Immature natural killer cell (primary cell): ENCODE measurements at regions not wholly inside any gene's neighbourhood (a gene's known extent, or its start where the extent isn't known, plus 50 kb on each side); places are given as distances from the start of the nearest gene placed in this dataset.
"Not testable (repeated sequence)": the region's sequence is repeated elsewhere in the genome, so short reads cannot be mapped to it uniquely, and the experiment has no call there.

Experiments used
- DNase-seq, 3 donors: peaks; one replicate each; pipeline ENCODE4 v3.0.0; 2022; ENCODE audit warnings: mixed read lengths in 1 of 3
- H3K27ac Mint-ChIP-seq, 6 donors: one replicate each; pipeline ENCODE4 v1.8.0; 2020; ENCODE audit warnings: mixed read lengths in 6 of 6, mild to moderate bottlenecking in 5 of 6, inconsistent platforms in 4 of 6, moderate library complexity in 3 of 6
- H3K27me3 Mint-ChIP-seq, 3 donors: one replicate each; pipeline ENCODE4 v1.8.0; 2020 to 2021; ENCODE audit warnings: low read depth in 3 of 3, mild to moderate bottlenecking in 3 of 3, mixed read lengths in 3 of 3, moderate library complexity in 3 of 3, inconsistent platforms in 1 of 3
- H3K36me3 Mint-ChIP-seq, 3 donors: one replicate each; pipeline ENCODE4 v1.8.0; 2020; ENCODE audit warnings: mixed read lengths in 3 of 3, inconsistent platforms in 2 of 3, mild to moderate bottlenecking in 2 of 3
- H3K4me1 Mint-ChIP-seq, 2 donors: one replicate each; pipeline ENCODE4 v1.8.0; 2020; ENCODE audit warnings: inconsistent platforms in 2 of 2, mild to moderate bottlenecking in 2 of 2, mixed read lengths in 2 of 2, moderate library complexity in 1 of 2
- H3K4me3 Mint-ChIP-seq, 5 donors: one replicate each; pipeline ENCODE4 v1.8.0; 2020; ENCODE audit warnings: mild to moderate bottlenecking in 5 of 5, mixed read lengths in 5 of 5, inconsistent platforms in 3 of 5, moderate library complexity in 3 of 5
- H3K9me3 Mint-ChIP-seq, 6 donors: one replicate each; pipeline ENCODE4 v1.8.0; 2020; ENCODE audit warnings: mild to moderate bottlenecking in 6 of 6, mixed read lengths in 6 of 6, inconsistent platforms in 4 of 6, moderate library complexity in 3 of 6

GRCh38 chr16:26697807-26698206 is 368.9 kb upstream of the C16orf82 start:
- H3K4me3 Mint-ChIP-seq = no peak overlapping the region
- H3K4me1 Mint-ChIP-seq = no peaks in the 10 kb centered on the region
- peaks cover 0 to 13% (median 7%) of the 10 kb centered on the region in 3 donors for H3K27me3 Mint-ChIP-seq
- DNase-seq = no peak
- no peak overlapping the region for H3K27ac Mint-ChIP-seq
- H3K36me3 Mint-ChIP-seq = no peaks in the 10 kb centered on the region
- peaks cover 0 to 5% (median 0%) of the 10 kb centered on the region in 6 donors for H3K9me3 Mint-ChIP-seq

- H3K36me3 Mint-ChIP-seq = no peaks in the 10 kb centered on the region
- H3K27me3 Mint-ChIP-seq = peaks cover 0 to 14% (median 3%) of the 10 kb centered on the region in 3 donors
- no peaks in the 10 kb centered on the region for H3K4me1 Mint-ChIP-seq
- no peak overlapping the region for H3K4me3 Mint-ChIP-seq
- DNase-seq = no peak
- H3K9me3 Mint-ChIP-seq = peaks cover 0 to 5% (median 0%) of the 10 kb centered on the region in 6 donors
- H3K27ac Mint-ChIP-seq = no peak overlapping the region
Measured at GRCh38 chr16:26700250-26700649, 366.5 kb upstream of the C16orf82 start.

GRCh38 chr16:26701243-26701886 is 365.4 kb upstream of the C16orf82 start:
- no peaks in the 10 kb centered on the region for H3K36me3 Mint-ChIP-seq
- H3K4me1 Mint-ChIP-seq = no peaks in the 10 kb centered on the region
- H3K4me3 Mint-ChIP-seq = no peak overlapping the region
- peaks cover 0 to 5% (median 0%) of the 10 kb centered on the region in 6 donors for H3K9me3 Mint-ChIP-seq
- H3K27me3 Mint-ChIP-seq = peaks cover 0 to 14% (median 3%) of the 10 kb centered on the region in 3 donors
- DNase-seq = no peak
- H3K27ac Mint-ChIP-seq = no peak overlapping the region

GRCh38 chr16:26705346-26705745 is 361.4 kb upstream of the C16orf82 start:
- Mint-ChIP-seq H3K4me1 (no peaks in the 10 kb centered on the region), H3K4me3 (no peak overlapping the region), H3K27ac (no peak overlapping the region), H3K36me3 (no peaks in the 10 kb centered on the region), H3K9me3 (peaks cover 0 to 3% (median 0%) of the 10 kb centered on the region in 6 donors), H3K27me3 (peaks cover 1 to 6% (median 5%) of the 10 kb centered on the region in 3 donors)
- DNase-seq = no peak

DNA sequence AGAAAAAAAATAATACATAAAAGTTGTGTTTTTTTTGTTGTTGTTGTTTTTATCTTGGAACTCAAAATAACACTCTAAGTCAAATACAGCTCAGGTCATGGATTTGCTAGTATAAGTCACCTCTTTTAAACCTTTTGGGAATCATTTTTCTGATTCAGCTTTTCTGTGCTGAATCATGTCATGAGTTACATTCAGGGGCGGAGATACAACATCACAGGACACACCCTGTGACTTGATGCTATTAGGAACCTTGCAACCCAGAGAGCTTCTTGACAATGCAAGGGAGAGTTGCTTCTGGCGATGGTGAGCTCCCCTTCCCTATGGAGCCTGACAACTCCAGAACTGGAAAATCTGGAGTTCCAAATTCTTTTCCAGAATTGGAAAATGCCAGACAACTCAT is 358.3 kb upstream of the C16orf82 start:
- H3K27me3 Mint-ChIP-seq = peaks cover 1 to 5% (median 1%) of the 10 kb centered on the region in 3 donors
- no peaks in the 10 kb centered on the region for H3K36me3 Mint-ChIP-seq
- H3K4me1 Mint-ChIP-seq = no peaks in the 10 kb centered on the region
- DNase-seq = no peak
- peaks cover 0 to 3% (median 0%) of the 10 kb centered on the region in 6 donors for H3K9me3 Mint-ChIP-seq
- no peak overlapping the region for H3K27ac Mint-ChIP-seq
- H3K4me3 Mint-ChIP-seq = no peak overlapping the region

GRCh38 chr16:26709175-26709574 is 357.6 kb upstream of the C16orf82 start:
- no peaks in the 10 kb centered on the region for H3K36me3 Mint-ChIP-seq
- H3K4me1 Mint-ChIP-seq = no peaks in the 10 kb centered on the region
- peaks cover 0 to 3% (median 0%) of the 10 kb centered on the region in 6 donors for H3K9me3 Mint-ChIP-seq
- H3K27me3 Mint-ChIP-seq = peaks cover 0 to 5% (median 1%) of the 10 kb centered on the region in 3 donors
- H3K27ac Mint-ChIP-seq = no peak overlapping the region
- no peak for DNase-seq
- no peak overlapping the region for H3K4me3 Mint-ChIP-seq

- Mint-ChIP-seq H3K27ac (no peak overlapping the region), H3K4me1 (no peaks in the 10 kb centered on the region), H3K9me3 (peaks cover 0 to 3% (median 0%) of the 10 kb centered on the region in 6 donors), H3K27me3 (peaks cover 0 to 5% (median 1%) of the 10 kb centered on the region in 3 donors), H3K36me3 (no peaks in the 10 kb centered on the region), H3K4me3 (no peak overlapping the region)
- DNase-seq = no peak
Measured at GRCh38 chr16:26709754-26710153, 357.0 kb upstream of the C16orf82 start.

DNA sequence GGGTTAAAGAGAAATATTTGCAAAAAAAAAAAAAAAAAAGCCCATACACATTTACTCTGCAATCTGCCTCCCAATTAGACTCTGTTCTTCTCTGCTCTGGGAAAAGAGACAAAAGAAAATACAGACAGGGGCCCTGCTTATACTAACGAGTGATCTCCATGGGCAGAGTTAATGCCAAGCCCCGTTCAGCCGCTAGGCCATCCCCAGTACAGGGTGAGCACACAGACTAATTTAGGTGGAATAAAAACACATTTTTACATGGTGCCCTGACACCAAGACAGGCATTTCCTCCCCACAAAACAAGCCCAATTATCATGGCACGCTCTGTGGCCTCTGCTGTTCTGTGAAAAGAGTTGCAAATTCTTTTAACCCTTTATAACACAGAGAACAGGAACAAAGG is 356.3 kb upstream of the C16orf82 start:
- H3K27ac Mint-ChIP-seq = no peak overlapping the region
- no peak overlapping the region for H3K4me3 Mint-ChIP-seq
- peaks cover 0 to 3% (median 0%) of the 10 kb centered on the region in 6 donors for H3K9me3 Mint-ChIP-seq
- H3K4me1 Mint-ChIP-seq = no peaks in the 10 kb centered on the region
- H3K27me3 Mint-ChIP-seq = peaks cover 0 to 5% (median 1%) of the 10 kb centered on the region in 3 donors
- no peaks in the 10 kb centered on the region for H3K36me3 Mint-ChIP-seq
- no peak for DNase-seq

DNA sequence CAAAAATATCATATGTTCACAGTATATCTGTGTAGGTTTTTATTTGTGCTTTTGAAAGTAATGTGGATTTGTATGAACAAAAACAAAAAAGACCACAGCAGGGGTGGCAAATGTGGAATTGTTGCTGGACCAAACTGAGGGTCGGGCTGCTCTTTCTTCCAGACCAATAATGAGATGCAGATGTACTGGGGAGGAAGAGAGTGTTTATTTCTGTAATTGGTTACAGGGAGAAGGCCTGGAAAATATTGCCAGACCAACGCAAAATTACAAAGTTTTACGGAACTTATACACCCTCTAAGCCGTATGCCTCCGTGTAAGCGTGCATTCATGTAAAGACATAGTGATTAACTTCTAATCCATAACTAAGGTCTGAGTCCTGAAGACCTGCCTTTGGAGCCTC is 353.9 kb upstream of the C16orf82 start:
- DNase-seq = no peak
- no peak overlapping the region for H3K4me3 Mint-ChIP-seq
- no peak overlapping the region for H3K27ac Mint-ChIP-seq
- H3K27me3 Mint-ChIP-seq = peaks cover 0 to 2% (median 0%) of the 10 kb centered on the region in 3 donors
- H3K9me3 Mint-ChIP-seq = peaks cover 0 to 3% (median 0%) of the 10 kb centered on the region in 6 donors
- H3K4me1 Mint-ChIP-seq = no peaks in the 10 kb centered on the region
- no peaks in the 10 kb centered on the region for H3K36me3 Mint-ChIP-seq

GRCh38 chr16:26715969-26716368 is 350.8 kb upstream of the C16orf82 start:
- no peaks in the 10 kb centered on the region for H3K36me3 Mint-ChIP-seq
- no peak overlapping the region for H3K27ac Mint-ChIP-seq
- no peaks in the 10 kb centered on the region for H3K4me1 Mint-ChIP-seq
- peaks cover 0 to 2% (median 0%) of the 10 kb centered on the region in 3 donors for H3K27me3 Mint-ChIP-seq
- DNase-seq = no peak
- no peak overlapping the region for H3K4me3 Mint-ChIP-seq
- H3K9me3 Mint-ChIP-seq = no peaks in the 10 kb centered on the region

GRCh38 chr16:26717826-26718225 is 348.9 kb upstream of the C16orf82 start:
- Mint-ChIP-seq H3K4me1 (no peaks in the 10 kb centered on the region), H3K36me3 (no peaks in the 10 kb centered on the region), H3K9me3 (no peaks in the 10 kb centered on the region), H3K4me3 (no peak overlapping the region), H3K27me3 (peaks cover 0 to 2% (median 0%) of the 10 kb centered on the region in 3 donors), H3K27ac (no peak overlapping the region)
- DNase-seq = no peak

GRCh38 chr16:26721290-26721689 is 345.4 kb upstream of the C16orf82 start:
- peaks cover 2 to 4% (median 2%) of the 10 kb centered on the region in 3 donors for H3K27me3 Mint-ChIP-seq
- no peaks in the 10 kb centered on the region for H3K36me3 Mint-ChIP-seq
- no peak for DNase-seq
- no peak overlapping the region for H3K4me3 Mint-ChIP-seq
- no peak overlapping the region for H3K27ac Mint-ChIP-seq
- no peaks in the 10 kb centered on the region for H3K4me1 Mint-ChIP-seq
- peaks cover 0 to 2% (median 0%) of the 10 kb centered on the region in 6 donors for H3K9me3 Mint-ChIP-seq

- H3K4me3 Mint-ChIP-seq, DNase-seq, H3K9me3 Mint-ChIP-seq, H3K27me3 Mint-ChIP-seq, H3K27ac Mint-ChIP-seq, H3K4me1 Mint-ChIP-seq, H3K36me3 Mint-ChIP-seq: not testable (repeated sequence)
Measured at GRCh38 chr16:26721957-26722356, 344.8 kb upstream of the C16orf82 start.

GRCh38 chr16:26724189-26724588 is 342.5 kb upstream of the C16orf82 start:
- Mint-ChIP-seq H3K27me3 (peaks cover 1 to 4% (median 2%) of the 10 kb centered on the region in 3 donors), H3K4me3 (no peak overlapping the region), H3K4me1 (no peaks in the 10 kb centered on the region), H3K36me3 (no peaks in the 10 kb centered on the region), H3K27ac (no peak overlapping the region), H3K9me3 (peaks cover 0 to 2% (median 0%) of the 10 kb centered on the region in 6 donors)
- no peak for DNase-seq

DNA sequence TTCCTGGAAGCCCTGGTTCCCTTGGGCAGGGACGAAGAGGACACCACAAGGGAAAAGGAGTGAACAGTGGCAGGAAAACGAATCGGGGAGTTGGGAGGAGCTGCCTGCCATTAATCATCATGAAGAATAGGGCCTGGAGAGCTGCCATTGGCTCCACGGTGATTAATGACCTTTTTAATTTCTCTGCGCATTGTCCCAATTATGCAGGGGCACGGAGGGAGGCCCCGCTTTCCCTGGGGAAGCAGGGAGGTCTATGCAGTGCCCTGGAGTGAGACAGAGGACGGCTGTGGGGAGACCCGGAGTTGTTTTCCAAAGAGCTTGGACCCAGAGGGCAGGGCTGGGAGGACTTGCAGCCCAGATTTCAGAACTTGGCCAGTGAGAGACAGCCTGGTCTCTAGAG is 338.9 kb upstream of the C16orf82 start:
- Mint-ChIP-seq H3K9me3 (peaks cover 0 to 2% (median 0%) of the 10 kb centered on the region in 6 donors), H3K27ac (no peak overlapping the region), H3K36me3 (no peaks in the 10 kb centered on the region), H3K4me3 (no peak overlapping the region), H3K4me1 (no peaks in the 10 kb centered on the region), H3K27me3 (peaks cover 2 to 6% (median 4%) of the 10 kb centered on the region in 3 donors)
- no peak for DNase-seq
